Lower leg skin (tissue), 3 donors: ENCODE measurements at regions not wholly inside any gene's neighbourhood (a gene's known extent, or its start where the extent isn't known, plus 50 kb on each side); places are given as distances from the start of the nearest gene placed in this dataset.

Experiments used
- POLR2A ChIP-seq, 2 donors: fragments of 450-650 bp; IDR thresholded peaks; one replicate each; pipeline ENCODE4 v1.6.1; 2016 to 2017; ENCODE audit warnings: antibody characterized with exemption in 2 of 2, mild to moderate bottlenecking in 1 of 2, moderate library complexity in 1 of 2
- TF ChIP-seq, protein P1 (sequence below), 3 donors: fragments of 450-650 bp; IDR thresholded peaks; one replicate each; pipeline ENCODE4 v1.5.1; 2016; ENCODE audit warnings: antibody characterized with exemption in 3 of 3, mild to moderate bottlenecking in 3 of 3, moderate library complexity in 2 of 3

DNA sequence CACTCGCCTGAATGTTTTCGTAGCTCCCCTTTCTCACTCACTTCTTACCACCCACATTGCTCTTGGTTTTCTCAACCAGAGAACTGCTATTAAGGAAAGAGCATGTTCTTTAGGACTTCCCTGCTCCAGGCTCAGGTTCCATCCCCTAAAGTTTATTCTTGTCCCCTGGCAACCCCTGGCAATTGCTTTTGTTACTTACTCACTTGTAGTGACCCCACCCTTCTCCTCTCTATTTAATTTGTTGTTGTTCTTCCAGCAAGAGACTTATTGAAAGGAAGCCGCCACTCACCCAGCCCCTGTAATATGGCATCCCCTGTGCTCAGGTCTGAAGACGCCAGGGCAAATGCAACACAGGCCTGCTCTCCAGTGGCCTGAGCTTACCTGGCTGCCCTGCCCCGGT, 233.7 kb upstream of the SOX21 start:
- no peak for TF ChIP-seq POLR2A (IDR thresholded peaks at IDR 0.05)
- TF ChIP-seq, protein P1, sequence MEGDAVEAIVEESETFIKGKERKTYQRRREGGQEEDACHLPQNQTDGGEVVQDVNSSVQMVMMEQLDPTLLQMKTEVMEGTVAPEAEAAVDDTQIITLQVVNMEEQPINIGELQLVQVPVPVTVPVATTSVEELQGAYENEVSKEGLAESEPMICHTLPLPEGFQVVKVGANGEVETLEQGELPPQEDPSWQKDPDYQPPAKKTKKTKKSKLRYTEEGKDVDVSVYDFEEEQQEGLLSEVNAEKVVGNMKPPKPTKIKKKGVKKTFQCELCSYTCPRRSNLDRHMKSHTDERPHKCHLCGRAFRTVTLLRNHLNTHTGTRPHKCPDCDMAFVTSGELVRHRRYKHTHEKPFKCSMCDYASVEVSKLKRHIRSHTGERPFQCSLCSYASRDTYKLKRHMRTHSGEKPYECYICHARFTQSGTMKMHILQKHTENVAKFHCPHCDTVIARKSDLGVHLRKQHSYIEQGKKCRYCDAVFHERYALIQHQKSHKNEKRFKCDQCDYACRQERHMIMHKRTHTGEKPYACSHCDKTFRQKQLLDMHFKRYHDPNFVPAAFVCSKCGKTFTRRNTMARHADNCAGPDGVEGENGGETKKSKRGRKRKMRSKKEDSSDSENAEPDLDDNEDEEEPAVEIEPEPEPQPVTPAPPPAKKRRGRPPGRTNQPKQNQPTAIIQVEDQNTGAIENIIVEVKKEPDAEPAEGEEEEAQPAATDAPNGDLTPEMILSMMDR (IDR thresholded peaks at IDR 0.05), result no peak
